AG10803 (cell line): ENCODE measurements at regions not wholly inside any gene's neighbourhood (a gene's known extent, or its start where the extent isn't known, plus 50 kb on each side); places are given as distances from the start of the nearest gene placed in this dataset.
A peak's percentile ranks its signal among the peaks of the same experiment; 100 is the strongest.

Experiments used
- DNase-seq: peaks from one replicate; pipeline ENCODE4 v3.0.0; 2010; ENCODE audit warnings: low read depth
- H3K4me3 ChIP-seq: 2 replicates; pipeline ENCODE4 v1.5.1; 2011; ENCODE audit warnings: mild to moderate bottlenecking, low read length, control low read depth
- CTCF ChIP-seq: conservative IDR thresholded peaks from 2 replicates; pipeline ENCODE4 v1.5.1; 2011; ENCODE audit warnings: mild to moderate bottlenecking, low read length, control low read depth, inconsistent platforms

DNA sequence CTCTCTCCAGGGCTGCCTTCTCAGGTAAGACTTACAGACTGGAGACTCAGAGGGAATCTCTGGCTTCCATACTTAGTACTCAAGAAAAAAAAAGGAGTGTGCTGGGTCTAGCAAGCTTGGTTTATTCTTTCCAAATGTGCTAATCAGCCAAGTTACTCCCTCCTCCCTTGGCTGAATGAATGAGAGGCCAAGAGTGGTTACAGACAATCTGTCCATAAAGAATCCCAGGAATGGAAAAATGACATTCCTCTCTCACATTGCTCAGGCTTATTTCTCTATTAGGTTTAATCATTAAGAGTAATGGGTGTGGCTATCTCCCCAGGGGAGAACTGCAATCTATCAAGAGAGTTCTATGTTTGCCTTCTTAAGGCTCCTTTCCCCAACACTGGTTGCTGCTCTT lies 547.3 kb upstream of the PLXNA2 start:
- DNase-seq: peak; percentile 44
- H3K4me3 ChIP-seq: no peak overlapping the region
- TF ChIP-seq CTCF: no peak

GRCh38 chr1:208793861-208794345 lies 549.7 kb upstream of the PLXNA2 start:
- TF ChIP-seq CTCF: no peak
- no peak for DNase-seq
- no peak overlapping the region for H3K4me3 ChIP-seq

DNA sequence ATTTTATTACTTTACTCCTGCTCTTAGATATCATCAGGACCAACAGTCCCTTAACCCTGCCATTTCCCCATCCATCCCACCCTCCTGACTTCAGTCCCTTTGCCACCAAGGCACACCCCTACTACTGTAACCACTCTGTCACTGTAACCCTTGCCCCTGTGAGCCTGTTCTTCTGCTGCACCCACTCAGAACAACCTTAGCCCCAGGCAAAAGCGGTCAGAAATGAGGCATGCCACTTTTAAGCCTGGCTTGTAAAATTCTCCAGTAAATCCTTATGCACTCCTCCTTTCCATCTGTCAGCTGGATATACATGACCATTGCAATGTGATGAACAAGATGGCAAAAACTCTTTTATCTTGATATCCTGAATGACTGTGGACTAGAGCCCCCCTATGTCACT lies 555.0 kb upstream of the PLXNA2 start:
- no peak overlapping the region for H3K4me3 ChIP-seq
- DNase-seq: no peak
- no peak for TF ChIP-seq CTCF

DNA sequence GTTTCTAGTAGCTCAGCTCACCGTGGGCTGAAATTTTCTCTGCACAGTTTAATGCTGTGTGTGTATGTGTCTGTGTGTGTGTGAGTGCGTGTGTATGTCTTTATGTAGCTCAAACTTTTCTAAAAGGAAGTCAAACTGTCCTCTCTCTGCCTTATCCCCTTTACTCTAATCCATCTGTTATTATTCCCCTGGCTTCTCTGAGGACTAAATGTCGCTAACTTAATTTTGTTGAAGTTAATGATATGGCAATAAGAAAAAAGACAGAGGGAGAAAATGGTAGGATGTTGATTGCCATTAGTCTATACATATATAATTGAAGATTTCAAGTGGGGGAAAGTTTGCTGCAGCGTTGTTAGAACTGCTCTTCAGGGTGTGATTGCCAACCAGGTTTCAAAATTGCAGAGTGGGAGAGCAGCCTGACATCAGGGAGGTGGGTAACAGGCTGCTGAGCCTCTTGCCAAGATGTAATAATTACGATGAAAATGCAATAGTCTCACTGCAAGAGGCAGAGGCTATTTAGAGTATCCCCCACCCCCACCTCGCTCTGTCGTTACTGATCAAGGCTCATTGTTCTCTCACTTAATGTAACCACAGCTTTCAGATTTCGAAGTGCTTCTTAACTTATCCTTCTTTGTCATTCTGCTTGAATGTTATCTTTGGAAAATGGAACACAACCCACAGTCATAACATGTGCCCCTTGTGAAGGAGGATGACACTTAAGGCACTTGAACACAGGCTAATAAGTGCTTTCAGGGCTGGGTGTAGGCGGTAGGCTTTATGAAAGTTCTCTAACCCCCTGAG lies 559.0 kb upstream of the PLXNA2 start:
- DNase-seq: no peak
- no peak for TF ChIP-seq CTCF
- no peak overlapping the region for H3K4me3 ChIP-seq

DNA sequence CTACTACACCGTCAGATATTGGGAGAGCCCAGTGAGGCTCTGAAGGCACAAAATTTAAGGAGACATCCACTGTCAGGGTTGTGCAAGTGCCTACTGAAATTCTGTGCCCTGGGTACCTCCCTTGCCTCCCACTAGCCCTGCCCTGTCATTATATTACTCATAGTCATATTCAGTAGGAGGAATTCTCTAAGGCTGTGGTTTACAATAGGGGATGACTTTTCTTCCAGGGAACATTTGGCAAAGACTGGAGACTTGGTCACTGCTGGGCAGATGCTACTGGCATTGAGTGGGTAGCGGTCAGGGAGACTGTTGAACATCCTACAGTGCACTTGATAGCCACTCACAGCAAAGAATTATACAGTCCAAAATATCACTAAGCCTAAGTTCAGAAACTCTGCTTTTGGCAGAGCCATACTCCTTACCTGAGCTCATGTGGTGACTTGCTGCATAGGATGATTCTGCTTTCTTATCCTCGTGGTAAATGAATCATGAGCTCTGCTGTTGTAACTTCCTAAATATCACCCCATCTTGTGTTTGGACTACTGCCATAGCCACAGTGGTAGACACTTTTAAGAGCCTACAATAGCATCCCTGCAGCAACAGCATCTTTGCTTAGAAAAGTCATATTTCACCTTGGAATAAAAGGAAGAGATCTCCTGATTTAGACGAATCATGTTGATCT lies 563.4 kb upstream of the PLXNA2 start:
- TF ChIP-seq CTCF: no peak
- H3K4me3 ChIP-seq: no peak overlapping the region
- no peak for DNase-seq

GRCh38 chr1:208808301-208808700 lies 564.1 kb upstream of the PLXNA2 start:
- no peak for TF ChIP-seq CTCF
- no peak for DNase-seq

DNA sequence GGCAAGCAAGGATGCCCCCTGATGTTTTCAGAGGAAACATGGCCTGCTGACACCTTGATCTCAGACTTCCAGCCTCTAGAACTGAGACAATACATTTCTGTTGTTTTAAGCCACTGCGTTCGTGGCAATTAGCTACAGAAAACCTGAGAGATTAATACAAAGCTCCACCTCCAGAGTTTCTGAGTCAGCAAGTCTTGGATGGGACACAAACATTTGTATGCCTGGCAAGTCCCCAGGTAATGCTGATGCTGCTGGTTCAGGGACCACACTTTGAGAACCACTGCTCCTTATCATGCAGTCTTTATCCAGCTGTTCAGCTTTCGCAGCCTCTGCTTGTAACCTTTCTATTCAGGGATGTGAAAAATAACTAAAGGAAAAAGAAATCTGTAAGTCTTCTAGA lies 565.7 kb upstream of the PLXNA2 start:
- no peak for DNase-seq
- TF ChIP-seq CTCF: no peak
- H3K4me3 ChIP-seq: no peak overlapping the region

More at GRCh38 chr1:208808301-208808700, 564.1 kb upstream of the PLXNA2 start:
- no peak overlapping the region for H3K4me3 ChIP-seq
